ENCODE measurements at regions not wholly inside any gene's neighbourhood (a gene's known extent, or its start where the extent isn't known, plus 50 kb on each side); places are given as distances from the start of the nearest gene placed in this dataset.

GRCh38 chr3:80159990-80160506 is 392.2 kb upstream of the ROBO1 start:
- TF ChIP-seq POLR2AphosphoS5 (IDR thresholded peaks at IDR 0.05), result no peak
- no peak for TF ChIP-seq CTCF (IDR thresholded peaks at IDR 0.05)

All from esophagus muscularis mucosa (tissue), 3 donors.